CD4-positive, alpha-beta memory T cell (primary cell): ENCODE measurements at regions not wholly inside any gene's neighbourhood (a gene's known extent, or its start where the extent isn't known, plus 50 kb on each side); places are given as distances from the start of the nearest gene placed in this dataset.
A peak's percentile ranks its signal among the peaks of the same experiment; 100 is the strongest.

Experiments
- CTCF ChIA-PET: fragments of 350-600 bp; sonication (Branson Sonifier 250); formaldehyde crosslinking; loops from one replicate; lab custom pipeline; 2021; ENCODE audit warnings: inconsistent platforms; ENCODE audit not compliant: partially characterized antibody; lab: Charles Lee
- POLR2A ChIA-PET: fragments of 350-600 bp; sonication (Branson Sonifier 250); formaldehyde crosslinking; loops from one replicate; lab custom pipeline; 2021; ENCODE audit not compliant: partially characterized antibody; lab: Charles Lee
- DNase-seq, 5 donors: peaks; one replicate each; pipeline versions ENCODE4 v3.0.0 to v3.0.0-alpha.2; 2020 to 2022; ENCODE audit warnings: mixed read lengths in 1 of 5
- H3K27ac ChIP-seq: one replicate; pipeline ENCODE4 v1.7.0; 2013; ENCODE audit warnings: low read depth, low read length
- H3K27me3 ChIP-seq: 2 replicates; pipeline ENCODE4 v1.7.0; 2013; ENCODE audit warnings: mild to moderate bottlenecking, low read length, moderate library complexity; ENCODE audit not compliant: insufficient read depth
- H3K36me3 ChIP-seq: 2 replicates; pipeline ENCODE4 v1.7.0; 2013; ENCODE audit warnings: mild to moderate bottlenecking, low read length, moderate library complexity; ENCODE audit not compliant: insufficient read depth
- H3K4me1 ChIP-seq: 2 replicates; pipeline ENCODE4 v1.7.0; 2013; ENCODE audit warnings: mild to moderate bottlenecking, low read length, moderate library complexity; ENCODE audit not compliant: insufficient read depth
- H3K4me3 ChIP-seq, 2 donors: one replicate each; pipeline ENCODE4 v1.7.0; 2013; ENCODE audit warnings: low read length in 2 of 2, mild to moderate bottlenecking in 1 of 2
- H3K9me3 ChIP-seq, 2 donors: one replicate each; pipeline ENCODE4 v1.7.0; 2013; ENCODE audit warnings: low read length in 2 of 2, control low read depth in 1 of 2; ENCODE audit not compliant: control insufficient read depth in 1 of 2
- H3K27ac Mint-ChIP-seq, 7 donors: one replicate each; pipeline ENCODE4 v1.8.0; 2020 to 2021; ENCODE audit warnings: mixed read lengths in 7 of 7, mild to moderate bottlenecking in 6 of 7, inconsistent platforms in 3 of 7, moderate library complexity in 3 of 7
- H3K27me3 Mint-ChIP-seq, 2 donors: one replicate each; pipeline ENCODE4 v1.8.0; 2020 to 2021; ENCODE audit warnings: mixed read lengths in 2 of 2
- H3K36me3 Mint-ChIP-seq, 2 donors: one replicate each; pipeline ENCODE4 v1.8.0; 2020 to 2021; ENCODE audit warnings: mixed read lengths in 2 of 2, inconsistent platforms in 1 of 2, mild to moderate bottlenecking in 1 of 2
- H3K4me1 Mint-ChIP-seq, 4 donors: one replicate each; pipeline ENCODE4 v1.8.0; 2020 to 2021; ENCODE audit warnings: mixed read lengths in 4 of 4, mild to moderate bottlenecking in 1 of 4
- H3K4me3 Mint-ChIP-seq, 8 donors: one replicate each; pipeline ENCODE4 v1.8.0; 2020 to 2021; ENCODE audit warnings: mixed read lengths in 8 of 8, mild to moderate bottlenecking in 7 of 8, moderate library complexity in 6 of 8, inconsistent platforms in 3 of 8
- H3K9me3 Mint-ChIP-seq, 8 donors: one replicate each; pipeline ENCODE4 v1.8.0; 2020 to 2021; ENCODE audit warnings: mixed read lengths in 8 of 8, mild to moderate bottlenecking in 5 of 8, inconsistent platforms in 3 of 8, moderate library complexity in 1 of 8
- intact Hi-C: fragments of 100-400 bp; cut with micrococcal nuclease; formaldehyde crosslinking; loops from one replicate; pipeline ENCODE4 v1.15.1; 2023

GRCh38 chr14:96688629-96689028 lies 108.6 kb upstream of the VRK1 start:
- H3K4me1 Mint-ChIP-seq, result no peaks in the 10 kb centered on the region
- no peak overlapping the region for H3K4me3 ChIP-seq
- no peak overlapping the region for H3K27ac ChIP-seq
- H3K4me1 ChIP-seq, result no peaks in the 10 kb centered on the region
- peaks cover 3 to 17% of the 10 kb centered on the region in 2 donors for H3K27me3 Mint-ChIP-seq
- no peaks in the 10 kb centered on the region for H3K36me3 Mint-ChIP-seq
- H3K9me3 ChIP-seq, result no peaks in the 10 kb centered on the region
- intact Hi-C loops, result no loop called here
- H3K9me3 Mint-ChIP-seq, result peaks cover 0 to 4% (median 0%) of the 10 kb centered on the region in 8 donors
- DNase-seq, result no peak
- no peak overlapping the region for H3K27ac Mint-ChIP-seq
- CTCF ChIA-PET, result no interaction called here
- no peaks in the 10 kb centered on the region for H3K27me3 ChIP-seq
- POLR2A ChIA-PET, result no interaction called here
- no peak overlapping the region for H3K4me3 Mint-ChIP-seq
- no peaks in the 10 kb centered on the region for H3K36me3 ChIP-seq

GRCh38 chr14:96690713-96691383 lies 106.3 kb upstream of the VRK1 start:
- H3K27me3 ChIP-seq, result no peaks in the 10 kb centered on the region
- no peaks in the 10 kb centered on the region for H3K36me3 ChIP-seq
- DNase-seq, result no peak
- CTCF ChIA-PET, result no interaction called here
- POLR2A ChIA-PET, result no interaction called here
- H3K4me3 ChIP-seq, result no peak overlapping the region
- no peak overlapping the region for H3K27ac ChIP-seq
- H3K4me3 Mint-ChIP-seq, result no peak overlapping the region
- no peaks in the 10 kb centered on the region for H3K4me1 Mint-ChIP-seq
- intact Hi-C loops, result no loop called here
- H3K36me3 Mint-ChIP-seq, result no peaks in the 10 kb centered on the region
- no peaks in the 10 kb centered on the region for H3K4me1 ChIP-seq
- no peak overlapping the region for H3K27ac Mint-ChIP-seq
- peaks cover 0 to under 1% (median 0%) of the 10 kb centered on the region in 8 donors for H3K9me3 Mint-ChIP-seq
- no peaks in the 10 kb centered on the region for H3K9me3 ChIP-seq
- peaks cover 7 to 17% of the 10 kb centered on the region in 2 donors for H3K27me3 Mint-ChIP-seq

GRCh38 chr14:96693252-96693820 lies 103.8 kb upstream of the VRK1 start:
- Mint-ChIP-seq H3K9me3 (no peaks in the 10 kb centered on the region), H3K36me3 (no peaks in the 10 kb centered on the region), H3K27ac (no peak overlapping the region), H3K27me3 (peaks cover 8 to 24% of the 10 kb centered on the region in 2 donors), H3K4me3 (no peak overlapping the region), H3K4me1 (no peaks in the 10 kb centered on the region)
- no peak overlapping the region for H3K27ac ChIP-seq
- no peaks in the 10 kb centered on the region for H3K4me1 ChIP-seq
- H3K9me3 ChIP-seq, result no peaks in the 10 kb centered on the region
- ChIA-PET CTCF (no interaction called here), POLR2A (no interaction called here)
- no peaks in the 10 kb centered on the region for H3K27me3 ChIP-seq
- DNase-seq, result no peak
- intact Hi-C loops, result no loop called here
- no peaks in the 10 kb centered on the region for H3K36me3 ChIP-seq
- H3K4me3 ChIP-seq, result no peak overlapping the region

GRCh38 chr14:96693987-96694386 lies 103.2 kb upstream of the VRK1 start:
- no peaks in the 10 kb centered on the region for H3K36me3 ChIP-seq
- Mint-ChIP-seq H3K4me1 (no peaks in the 10 kb centered on the region), H3K9me3 (no peaks in the 10 kb centered on the region), H3K4me3 (no peak overlapping the region), H3K36me3 (no peaks in the 10 kb centered on the region), H3K27ac (no peak overlapping the region), H3K27me3 (peaks cover 8 to 24% of the 10 kb centered on the region in 2 donors)
- no peaks in the 10 kb centered on the region for H3K9me3 ChIP-seq
- no peak overlapping the region for H3K27ac ChIP-seq
- no peaks in the 10 kb centered on the region for H3K4me1 ChIP-seq
- H3K4me3 ChIP-seq, result no peak overlapping the region
- ChIA-PET CTCF (no interaction called here), POLR2A (no interaction called here)
- no peaks in the 10 kb centered on the region for H3K27me3 ChIP-seq
- DNase-seq, result no peak
- intact Hi-C loops, result no loop called here

- Mint-ChIP-seq H3K9me3 (no peaks in the 10 kb centered on the region), H3K27ac (no peak overlapping the region), H3K27me3 (peaks cover 15 to 24% of the 10 kb centered on the region in 2 donors), H3K4me1 (no peaks in the 10 kb centered on the region), H3K36me3 (no peaks in the 10 kb centered on the region), H3K4me3 (no peak overlapping the region)
- Histone ChIP-seq H3K9me3 (no peaks in the 10 kb centered on the region), H3K4me3 (no peak overlapping the region), H3K27me3 (no peaks in the 10 kb centered on the region), H3K36me3 (no peaks in the 10 kb centered on the region), H3K4me1 (no peaks in the 10 kb centered on the region), H3K27ac (no peak overlapping the region)
- DNase-seq, result peak in 3 of 5 donors; percentile 2 to 12 (median 5)
- CTCF ChIA-PET, result interaction anchor here (1.1 kb wide), 1 partner anchor 153 kb away, joined by 3 read pairs; no protein-coding TSS in a partner anchor
- POLR2A ChIA-PET, result no interaction called here
- intact Hi-C loops, result no loop called here
These were observed 98.1 kb upstream of the VRK1 start for GRCh38 chr14:96698960-96699539.

- H3K4me1 ChIP-seq, result no peaks in the 10 kb centered on the region
- H3K27me3 ChIP-seq, result no peaks in the 10 kb centered on the region
- DNase-seq, result no peak
- H3K27ac ChIP-seq, result no peak overlapping the region
- H3K9me3 ChIP-seq, result no peaks in the 10 kb centered on the region
- H3K4me3 Mint-ChIP-seq, result no peak overlapping the region
- H3K27ac Mint-ChIP-seq, result no peak overlapping the region
- no peaks in the 10 kb centered on the region for H3K4me1 Mint-ChIP-seq
- ChIA-PET POLR2A (no interaction called here), CTCF (no interaction called here)
- H3K9me3 Mint-ChIP-seq, result no peaks in the 10 kb centered on the region
- H3K27me3 Mint-ChIP-seq, result peaks cover 18 to 26% of the 10 kb centered on the region in 2 donors
- no peak overlapping the region for H3K4me3 ChIP-seq
- intact Hi-C loops, result no loop called here
- no peaks in the 10 kb centered on the region for H3K36me3 ChIP-seq
- no peaks in the 10 kb centered on the region for H3K36me3 Mint-ChIP-seq
These were observed 97.5 kb upstream of the VRK1 start for GRCh38 chr14:96699666-96700065.

GRCh38 chr14:96702831-96703230 lies 94.4 kb upstream of the VRK1 start:
- CTCF ChIA-PET, result interaction anchor here (0.6 kb wide), 1 partner anchor 9 kb away, joined by 3 read pairs; no protein-coding TSS in a partner anchor
- Histone ChIP-seq H3K4me1 (no peaks in the 10 kb centered on the region), H3K36me3 (no peaks in the 10 kb centered on the region), H3K27ac (no peak overlapping the region), H3K27me3 (no peaks in the 10 kb centered on the region), H3K9me3 (no peaks in the 10 kb centered on the region), H3K4me3 (no peak overlapping the region)
- H3K27me3 Mint-ChIP-seq, result peaks cover 23 to 25% of the 10 kb centered on the region in 2 donors
- no peak overlapping the region for H3K27ac Mint-ChIP-seq
- intact Hi-C loops, result no loop called here
- DNase-seq, result no peak
- POLR2A ChIA-PET, result no interaction called here
- H3K36me3 Mint-ChIP-seq, result no peaks in the 10 kb centered on the region
- H3K4me3 Mint-ChIP-seq, result no peak overlapping the region
- no peaks in the 10 kb centered on the region for H3K4me1 Mint-ChIP-seq
- no peaks in the 10 kb centered on the region for H3K9me3 Mint-ChIP-seq
